Left hindlimb (tissue), 1 donor: ENCODE measurements at regions not wholly inside any gene's neighbourhood (a gene's known extent, or its start where the extent isn't known, plus 50 kb on each side); places are given as distances from the start of the nearest gene placed in this dataset.
"Not testable (repeated sequence)": the region's sequence is repeated elsewhere in the genome, so short reads cannot be mapped to it uniquely, and the experiment has no call there.

Source experiments
- DNase-seq: peaks from one replicate; pipeline ENCODE4 v3.0.0-alpha.2; 2018

DNA sequence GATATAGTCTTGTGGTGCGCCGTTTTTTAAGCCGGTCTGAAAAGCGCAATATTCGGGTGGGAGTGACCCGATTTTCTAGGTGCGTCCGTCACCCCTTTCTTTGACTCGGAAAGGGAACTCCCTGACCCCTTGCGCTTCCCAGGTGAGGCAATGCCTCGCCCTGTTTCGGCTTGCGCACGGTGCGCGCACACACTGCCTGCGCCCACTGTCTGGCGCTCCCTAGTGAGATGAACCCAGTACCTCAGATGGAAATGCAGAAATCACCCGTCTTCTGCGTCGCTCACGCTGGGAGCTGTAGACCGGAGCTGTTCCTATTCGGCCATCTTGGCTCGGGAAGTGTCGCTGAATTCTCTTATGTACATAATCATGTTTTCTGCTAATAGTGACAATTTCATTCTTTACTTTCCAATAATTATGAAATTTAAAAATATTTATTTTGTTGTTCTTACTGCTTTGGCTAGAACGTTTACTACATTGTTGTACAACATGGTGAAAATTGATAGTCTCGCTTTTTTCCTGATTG is 61.2 kb upstream of the MINDY3 start:
- DNase-seq, result not testable (repeated sequence)

DNA sequence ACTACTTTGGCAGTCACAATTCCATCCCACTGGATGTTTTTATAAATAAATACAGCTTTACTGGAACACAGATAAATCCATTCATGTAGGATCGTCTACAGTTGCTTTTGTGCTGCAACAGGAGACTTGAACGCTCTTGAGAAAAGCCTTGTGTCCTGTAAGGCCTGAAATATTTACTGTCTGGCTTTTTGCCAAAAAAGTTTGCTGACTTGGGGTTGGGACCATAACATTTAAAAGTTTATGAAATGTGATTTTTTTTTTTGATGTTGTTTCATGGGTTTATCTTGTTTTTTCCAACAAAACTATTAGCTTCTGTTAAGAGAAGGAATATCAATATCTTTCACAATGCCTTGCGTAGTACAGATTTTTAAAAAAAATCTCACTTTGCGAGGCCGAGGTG is 71.1 kb upstream of the MINDY3 start:
- DNase-seq, result no peak

- not testable (repeated sequence) for DNase-seq
Measured at GRCh38 chr10:15939543-15939942, 79.2 kb upstream of the MINDY3 start.

DNA sequence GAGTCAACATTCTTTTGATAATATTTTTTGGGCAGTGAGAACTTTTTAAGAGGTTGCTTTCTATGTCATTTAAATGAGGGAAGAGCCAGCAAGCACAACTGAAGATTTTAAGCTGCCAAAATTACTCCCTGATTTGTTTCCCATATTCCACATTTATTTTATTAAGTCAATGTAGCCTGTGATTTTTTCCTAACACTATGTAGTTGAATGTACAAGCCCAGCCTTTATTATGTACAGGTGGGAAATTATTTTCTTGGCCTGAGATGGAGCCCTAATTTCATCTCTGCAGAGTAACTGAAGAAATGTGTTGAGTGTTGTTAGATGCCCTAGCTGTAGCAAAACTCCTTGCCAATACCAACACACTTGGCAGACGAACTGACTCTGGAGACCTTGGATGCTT is 83.1 kb upstream of the MINDY3 start:
- DNase-seq, result no peak

- no peak for DNase-seq
Measured at GRCh38 chr10:15954188-15954587, 93.9 kb upstream of the MINDY3 start.

GRCh38 chr10:15960277-15960676 is 100.0 kb upstream of the MINDY3 start:
- DNase-seq, result no peak

- not testable (repeated sequence) for DNase-seq
Measured at GRCh38 chr10:15972736-15973135, 112.4 kb upstream of the MINDY3 start.

DNA sequence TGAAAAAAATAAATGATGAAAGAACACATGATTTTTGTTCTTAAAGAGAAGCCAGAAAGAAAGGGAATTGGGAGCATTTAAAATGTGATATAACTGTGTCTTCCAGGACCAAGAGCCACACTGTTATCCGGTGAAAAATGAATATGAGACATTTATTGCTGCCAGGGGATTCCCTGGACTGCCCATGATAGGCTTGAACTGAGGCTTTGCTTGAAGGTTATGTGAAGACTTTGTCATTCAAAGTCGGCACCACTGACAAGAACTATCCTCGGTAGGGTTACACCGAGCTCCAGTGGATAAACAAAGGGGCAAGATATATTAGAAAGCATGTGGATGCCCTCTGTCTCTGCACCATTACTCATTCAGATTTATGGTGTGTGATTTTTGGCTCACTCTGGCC is 125.4 kb upstream of the MINDY3 start:
- no peak for DNase-seq

DNA sequence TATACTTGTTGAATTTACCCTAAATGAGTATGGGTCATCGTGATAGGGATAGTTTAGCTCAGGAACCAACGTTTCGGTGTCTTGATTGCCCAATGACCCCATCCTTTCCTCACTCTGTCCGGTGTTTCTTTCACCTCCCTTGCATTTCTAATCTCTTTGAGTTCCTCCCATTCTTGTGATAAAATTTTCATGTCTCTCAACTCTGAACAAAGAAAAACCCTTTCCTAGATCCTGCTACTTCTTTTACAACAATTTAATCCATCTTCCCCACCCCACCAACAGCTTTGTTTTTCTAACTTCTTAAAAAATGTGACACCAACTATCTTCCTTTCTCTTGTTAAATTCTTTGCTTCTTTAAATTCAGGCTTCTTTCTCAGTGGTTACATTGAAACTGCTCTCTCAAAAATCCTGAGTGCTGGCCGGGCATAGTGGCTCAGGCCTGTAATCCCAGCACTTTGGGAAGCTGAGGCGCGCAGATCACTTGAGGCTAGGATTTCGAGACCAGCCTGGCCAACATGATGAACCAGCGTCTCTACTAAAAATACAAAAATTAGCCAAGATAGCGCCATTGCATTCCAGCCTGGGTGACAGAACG is 130.3 kb upstream of the MINDY3 start:
- no peak for DNase-seq

GRCh38 chr10:15997313-15997712 is 137.0 kb upstream of the MINDY3 start:
- no peak for DNase-seq

GRCh38 chr10:16001581-16001980 is 141.3 kb upstream of the MINDY3 start:
- no peak for DNase-seq

- DNase-seq, result peak; percentile 34
Measured at GRCh38 chr10:16009785-16010184, 149.5 kb upstream of the MINDY3 start.

DNA sequence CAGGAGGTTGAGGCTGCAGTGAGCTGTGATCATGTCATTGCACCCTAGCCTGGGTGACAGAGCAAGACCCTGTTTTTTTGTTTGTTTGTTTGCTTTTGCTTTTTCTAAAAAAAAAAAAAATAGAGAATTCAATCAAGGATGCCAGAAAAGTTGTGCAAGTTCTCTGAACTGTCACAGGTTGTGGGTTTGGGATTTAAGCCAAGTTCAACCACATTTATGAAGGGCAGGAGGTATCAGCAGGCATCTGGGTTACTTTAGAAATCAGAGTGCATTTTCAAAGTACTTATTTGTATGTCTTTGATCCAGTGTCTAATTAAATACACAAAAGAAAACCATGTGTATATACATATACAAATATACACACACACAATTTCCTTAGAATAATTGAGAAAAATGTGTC is 151.2 kb upstream of the MINDY3 start:
- DNase-seq, result no peak

DNA sequence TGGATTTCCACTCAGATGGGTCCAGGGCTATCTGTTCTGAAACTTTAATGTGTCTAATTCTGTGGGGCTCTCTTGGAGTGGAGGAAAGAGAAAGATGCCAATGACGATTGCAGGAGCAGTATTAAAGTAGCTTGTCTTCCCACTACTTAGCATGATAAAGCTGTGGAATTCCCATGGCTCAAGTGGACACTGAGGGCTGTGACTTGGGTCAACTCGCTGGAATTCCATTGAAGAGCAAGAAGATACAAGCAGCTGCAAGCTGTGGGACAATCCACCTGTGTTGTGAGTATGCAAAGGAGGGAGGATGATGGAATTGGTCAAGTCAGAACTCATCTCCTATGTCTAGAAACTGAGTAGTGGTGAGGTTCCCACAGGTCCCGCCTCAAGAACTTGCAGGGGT is 154.2 kb upstream of the MINDY3 start:
- no peak for DNase-seq

- DNase-seq, result no peak
Measured at GRCh38 chr10:16016688-16017087, 156.4 kb upstream of the MINDY3 start.

DNA sequence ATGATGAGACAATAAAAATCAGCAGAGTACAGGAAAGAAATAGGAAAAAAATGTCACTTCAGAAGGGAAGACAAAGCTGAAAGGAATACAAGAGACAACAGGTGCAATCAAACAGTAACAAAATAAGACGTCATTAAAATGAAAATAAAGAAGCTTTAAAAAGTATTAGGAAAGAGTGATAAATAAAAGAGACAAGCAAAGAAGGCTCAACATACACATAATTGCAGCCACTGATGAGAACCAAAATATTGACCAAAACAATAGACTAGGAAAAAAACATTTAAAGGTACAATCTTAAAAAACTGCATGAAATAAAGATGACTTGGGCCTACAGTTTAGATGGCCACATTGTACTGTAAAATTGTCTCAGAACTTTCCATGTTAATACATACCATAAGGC is 160.5 kb upstream of the MINDY3 start:
- no peak for DNase-seq

GRCh38 chr10:16026832-16027231 is 166.5 kb upstream of the MINDY3 start:
- not testable (repeated sequence) for DNase-seq

GRCh38 chr10:16030562-16030961 is 170.3 kb upstream of the MINDY3 start:
- DNase-seq, result no peak

GRCh38 chr10:16049050-16049449 is 188.7 kb upstream of the MINDY3 start:
- no peak for DNase-seq

- no peak for DNase-seq
Measured at GRCh38 chr10:16049782-16050181, 189.5 kb upstream of the MINDY3 start.

DNA sequence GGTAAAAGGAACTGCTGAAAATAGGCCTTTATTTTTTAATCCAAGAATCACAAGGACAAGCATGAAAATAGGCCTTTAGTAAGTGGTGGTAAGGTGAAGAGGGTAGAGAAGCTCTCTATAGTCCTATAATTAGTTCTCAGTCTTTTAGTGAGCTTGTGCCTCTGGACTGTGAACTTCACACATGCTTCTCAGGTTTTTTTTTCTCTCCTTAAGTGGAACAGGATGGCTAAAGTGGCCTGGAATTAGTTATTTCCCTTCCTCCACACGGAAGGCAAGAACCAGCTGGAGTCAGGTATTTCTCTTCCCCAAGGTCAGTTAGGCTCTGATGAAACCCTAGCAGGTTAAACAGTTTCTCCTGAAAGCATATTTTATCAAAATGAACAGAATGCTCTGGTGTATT is 203.0 kb upstream of the MINDY3 start:
- DNase-seq, result no peak

- not testable (repeated sequence) for DNase-seq
Measured at GRCh38 chr10:16083551-16083950, 223.2 kb upstream of the MINDY3 start.

GRCh38 chr10:16105082-16105481 is 244.8 kb upstream of the MINDY3 start:
- DNase-seq, result no peak

- no peak for DNase-seq
Measured at GRCh38 chr10:16116404-16117304, 256.3 kb upstream of the MINDY3 start.
